ENCODE measurements at regions not wholly inside any gene's neighbourhood (a gene's known extent, or its start where the extent isn't known, plus 50 kb on each side); places are given as distances from the start of the nearest gene placed in this dataset.
A peak's percentile ranks its signal among the peaks of the same experiment; 100 is the strongest.

- no peak for DNase-seq
Measured at GRCh38 chr17:72430611-72431432, 310.0 kb downstream of the SOX9 start.

GRCh38 chr17:72432143-72432621 is 311.4 kb downstream of the SOX9 start:
- DNase-seq, result no peak

- no peak for DNase-seq
Measured at GRCh38 chr17:72432881-72433280, 312.1 kb downstream of the SOX9 start.

DNA sequence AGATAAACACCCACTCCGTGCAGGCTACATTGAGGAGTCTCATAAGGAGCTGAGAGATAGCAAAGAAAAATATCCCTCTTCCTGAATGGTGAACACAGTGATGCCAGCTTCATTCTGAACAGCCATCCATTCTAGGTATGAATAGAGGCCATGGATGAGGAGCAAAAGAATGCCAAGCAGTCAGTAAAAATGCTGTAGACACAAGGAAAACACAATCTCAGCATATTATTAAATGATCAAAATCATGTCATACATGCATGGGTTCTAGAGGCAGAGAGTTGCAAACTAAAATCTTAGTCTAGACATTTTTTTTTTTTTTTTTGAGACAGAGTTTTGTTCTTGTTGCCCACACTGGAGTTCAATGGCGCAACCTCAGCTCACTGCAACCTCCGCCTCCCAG is 313.0 kb downstream of the SOX9 start:
- DNase-seq, result no peak

DNA sequence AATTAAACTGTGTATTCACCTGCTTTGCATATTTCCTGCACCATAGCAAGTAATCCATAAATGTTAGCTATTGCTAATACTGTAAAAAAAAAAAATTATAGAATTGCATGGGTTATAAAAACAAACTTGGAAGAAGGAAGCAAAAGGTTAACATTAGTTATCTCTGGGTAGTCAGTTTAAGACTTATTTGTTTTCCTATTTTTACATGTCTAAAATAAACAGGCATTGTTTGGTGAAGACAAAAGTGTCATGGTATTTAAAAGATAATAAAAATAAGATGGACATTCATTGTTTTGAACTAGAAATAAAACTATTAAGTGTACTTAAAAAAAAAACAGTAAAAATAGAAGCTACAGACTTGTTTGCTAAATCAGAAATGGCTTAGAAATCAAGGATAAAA is 313.8 kb downstream of the SOX9 start:
- DNase-seq, result no peak

DNA sequence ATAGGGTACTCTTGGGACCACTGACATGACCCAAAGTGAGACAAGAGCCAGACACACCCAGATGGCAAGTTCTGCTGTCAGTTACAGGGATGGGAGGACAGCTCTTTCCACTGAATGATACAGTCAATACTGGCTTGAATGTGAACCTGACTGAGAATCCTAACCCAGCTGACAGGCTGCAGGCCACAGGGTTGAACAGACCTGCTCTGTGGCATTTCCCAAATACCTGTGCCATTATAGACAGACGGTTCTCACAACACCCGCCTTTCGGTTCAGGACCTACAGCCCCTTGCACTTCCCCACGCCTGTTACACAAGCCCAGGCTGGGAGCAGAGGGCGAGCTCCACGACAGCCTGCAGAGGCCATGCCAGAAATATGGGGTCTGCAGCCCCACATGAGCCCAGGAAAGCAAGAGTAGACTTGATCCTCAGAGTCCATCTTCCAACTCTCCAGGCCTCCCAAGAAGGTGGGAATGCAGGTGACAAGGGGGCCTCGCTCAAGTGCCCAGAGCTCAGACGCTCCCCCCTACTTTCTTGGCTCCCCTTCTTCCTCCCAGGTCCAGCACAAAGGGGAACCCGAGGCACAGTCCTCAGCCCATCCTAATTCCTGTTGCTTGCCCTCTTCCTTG is 314.3 kb downstream of the SOX9 start:
- no peak for DNase-seq

DNA sequence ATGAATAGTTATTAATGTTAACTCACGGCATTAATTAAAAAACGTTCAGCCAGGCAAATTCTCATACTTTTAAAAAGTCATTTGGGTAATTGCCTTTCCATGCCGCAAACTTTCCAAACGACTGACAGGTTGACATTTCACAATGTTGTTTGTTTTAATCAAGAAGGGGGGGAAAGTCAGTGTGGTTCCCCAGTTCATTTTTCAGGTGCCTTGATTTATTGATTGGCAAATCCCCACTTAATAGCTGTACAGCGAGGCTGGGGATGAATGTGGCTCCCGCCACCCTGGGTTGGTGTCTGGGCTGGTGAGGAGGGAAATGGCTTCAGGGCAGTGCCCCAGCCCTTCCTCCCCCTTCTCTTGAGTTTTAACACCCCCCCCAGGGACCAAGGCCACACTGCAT is 318.0 kb downstream of the SOX9 start:
- no peak for DNase-seq

DNA sequence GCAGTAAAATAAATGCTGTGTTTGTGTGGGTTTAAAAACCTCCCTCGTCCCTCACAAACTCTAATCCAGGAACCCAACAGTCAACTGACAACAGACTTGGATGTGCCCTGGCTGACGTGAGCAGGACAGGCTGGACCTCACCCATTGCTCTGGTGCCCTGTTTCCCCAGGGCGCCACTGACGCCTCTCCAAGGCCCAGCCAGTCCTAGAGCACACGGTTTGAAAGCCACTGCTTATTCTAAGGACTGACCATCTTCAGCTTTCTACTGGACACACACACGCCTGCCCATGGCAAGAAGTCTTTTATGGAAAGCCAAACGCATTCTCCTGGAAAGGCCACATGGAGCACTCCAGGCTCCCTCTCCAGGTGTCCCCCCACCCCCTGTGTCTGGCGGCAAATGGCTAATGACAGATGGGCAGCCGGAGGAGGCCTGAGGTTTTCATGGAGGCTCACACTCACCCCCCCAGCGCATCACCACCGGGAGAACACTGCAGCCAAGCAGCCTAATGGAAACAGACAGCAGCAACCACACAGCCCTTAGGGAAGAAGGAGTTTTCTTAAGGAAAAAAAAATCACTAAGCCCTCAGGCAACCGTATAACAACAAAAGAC is 319.2 kb downstream of the SOX9 start:
- DNase-seq, result no peak

DNA sequence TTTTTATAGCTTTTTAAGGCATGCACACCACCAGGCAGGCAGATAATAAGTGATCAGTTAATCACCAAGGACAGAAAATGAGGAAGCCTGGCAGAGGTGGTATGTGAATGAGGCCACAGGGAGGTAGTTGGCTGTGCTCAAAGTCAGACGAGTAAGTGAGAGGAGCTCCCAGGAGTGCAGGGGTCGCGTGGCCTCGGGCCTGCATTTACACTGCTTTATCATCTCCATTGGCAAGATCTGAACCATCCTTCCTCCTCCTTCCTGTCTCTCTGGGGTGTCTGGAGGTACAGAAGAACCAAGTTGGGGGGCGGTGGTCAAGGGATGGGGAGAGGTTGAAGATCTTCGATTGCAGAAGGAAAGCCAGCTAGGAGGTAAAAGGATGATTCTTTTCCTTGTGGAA is 320.1 kb downstream of the SOX9 start:
- no peak for DNase-seq

DNA sequence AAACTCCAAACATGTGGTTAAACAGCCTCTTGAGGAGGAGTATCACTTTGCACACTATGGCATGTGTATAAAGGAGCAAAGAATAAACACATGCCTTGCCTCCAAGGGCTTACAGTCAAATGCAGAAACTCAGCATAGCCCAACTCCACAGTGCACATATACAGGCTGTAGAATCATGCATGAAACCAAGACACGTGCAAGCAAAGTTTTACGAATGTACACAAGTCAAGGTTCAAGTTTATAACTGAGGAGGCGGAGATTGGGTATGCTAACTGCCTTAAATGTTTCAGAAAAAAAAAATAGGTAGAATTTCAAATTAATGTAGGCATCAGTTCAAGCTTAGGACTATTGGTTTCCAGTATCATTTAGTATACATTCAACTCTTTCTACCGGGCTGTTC is 321.1 kb downstream of the SOX9 start:
- no peak for DNase-seq

DNA sequence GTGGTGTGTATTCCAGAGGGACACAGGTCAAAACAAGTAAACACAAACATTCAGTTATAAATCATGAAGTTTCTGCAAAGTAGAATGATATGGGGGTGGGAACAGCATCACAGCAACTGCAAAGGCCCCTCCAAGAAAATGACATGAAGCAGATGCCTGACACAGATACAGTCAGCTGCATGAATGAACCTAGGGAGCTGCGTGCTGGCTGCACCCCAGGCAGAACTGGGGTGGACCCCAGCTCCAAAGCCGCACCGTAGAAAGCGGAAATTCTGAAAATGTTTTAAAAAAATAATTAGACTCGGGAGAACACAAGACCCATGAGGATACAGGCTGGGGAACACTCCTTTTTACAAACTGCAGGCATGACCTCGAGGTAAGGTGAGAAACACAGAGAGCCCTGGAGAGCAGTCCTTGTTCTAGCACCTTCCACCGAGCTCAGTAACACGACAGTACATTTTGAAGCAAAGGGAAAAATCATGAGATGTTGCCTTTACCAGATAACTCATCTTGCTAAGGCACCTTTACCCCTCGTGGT is 323.8 kb downstream of the SOX9 start:
- DNase-seq, result no peak

DNA sequence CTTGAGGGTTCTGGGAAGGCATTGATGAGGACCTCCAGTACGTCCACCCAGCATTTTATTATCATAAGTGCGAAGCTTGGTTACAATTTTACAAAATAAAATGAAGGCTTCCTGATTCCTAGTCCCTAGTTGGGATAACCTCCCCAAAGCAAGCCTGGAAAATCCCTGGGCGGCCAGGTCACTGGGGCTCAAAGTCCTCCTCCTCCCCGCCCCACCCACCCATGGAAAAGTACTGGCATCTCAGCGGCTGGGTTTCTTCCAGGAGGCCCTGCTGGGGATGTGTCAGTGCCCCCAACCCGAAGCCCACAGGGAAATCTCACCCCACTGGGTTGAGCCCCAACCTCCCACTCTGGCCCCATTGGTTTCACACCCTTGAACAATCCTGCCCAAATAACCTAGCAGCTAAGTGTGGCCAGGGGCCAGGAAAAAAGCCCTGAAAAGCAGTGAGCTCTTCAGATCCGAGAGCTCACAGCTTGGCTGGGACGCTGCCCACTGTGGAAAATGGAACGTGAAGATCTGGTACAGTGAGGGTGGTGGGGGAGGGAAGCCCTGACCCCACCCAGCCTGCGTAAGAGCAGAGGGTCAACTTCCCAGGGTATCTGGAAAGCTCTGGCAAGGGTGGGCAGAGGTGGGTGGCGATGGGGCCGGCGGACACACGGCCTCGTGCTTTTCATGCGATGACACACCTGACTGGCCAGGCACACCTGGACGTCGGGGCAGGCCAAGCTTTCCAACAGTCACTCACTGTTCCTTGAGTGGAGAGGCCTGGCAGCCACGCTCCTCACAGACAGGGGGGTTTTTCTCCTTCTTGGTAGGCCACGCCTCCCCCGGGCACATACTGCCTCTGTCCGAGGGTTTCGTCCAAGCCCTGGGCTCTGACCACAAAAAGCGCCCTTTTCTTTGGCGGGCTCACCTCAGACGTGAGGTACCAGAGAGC is 324.5 kb downstream of the SOX9 start:
- DNase-seq, result no peak

DNA sequence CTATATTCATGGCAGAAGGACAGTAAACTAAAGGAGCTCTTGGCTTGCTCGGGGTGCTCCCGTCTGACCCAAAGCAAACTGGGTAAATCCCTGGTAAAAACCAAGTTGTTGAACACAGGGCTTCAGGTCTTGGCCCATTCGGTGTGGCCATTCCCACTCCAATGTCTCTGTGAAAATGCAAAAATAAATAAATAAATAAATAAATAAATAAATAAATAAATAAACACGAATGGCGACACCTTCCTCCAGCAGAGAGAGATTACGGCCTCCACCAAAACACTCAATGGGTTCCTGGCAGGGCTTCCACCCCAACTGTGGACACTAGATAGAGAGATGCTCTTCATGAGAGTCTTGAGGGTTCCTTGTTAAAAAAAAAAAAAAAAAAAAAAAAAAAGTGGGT is 325.3 kb downstream of the SOX9 start:
- no peak for DNase-seq

GRCh38 chr17:72446525-72447250 is 325.9 kb downstream of the SOX9 start:
- DNase-seq, result no peak

DNA sequence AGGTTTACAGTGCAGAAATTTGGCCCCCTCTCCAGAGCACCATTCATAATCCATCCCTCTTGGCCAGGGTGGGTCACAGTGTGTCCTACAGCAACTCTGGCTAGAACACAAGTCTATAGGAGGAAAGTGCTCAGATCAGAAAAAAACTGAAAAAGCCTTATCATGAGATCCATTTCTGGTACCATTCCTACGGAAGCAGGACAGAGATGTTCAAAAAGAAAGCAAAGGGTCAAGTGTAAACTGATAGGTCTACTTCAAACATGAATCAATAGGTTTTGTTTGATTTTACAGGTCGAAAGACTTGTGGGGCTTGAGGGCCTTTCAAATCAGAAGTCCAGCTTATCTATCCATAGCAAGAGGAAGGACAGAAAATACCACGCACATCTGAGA is 326.4 kb downstream of the SOX9 start:
- DNase-seq, result no peak

- DNase-seq, result no peak
Measured at GRCh38 chr17:72448019-72448418, 327.2 kb downstream of the SOX9 start.

- no peak for DNase-seq
Measured at GRCh38 chr17:72452286-72453173, 331.7 kb downstream of the SOX9 start.

- DNase-seq, result no peak
Measured at GRCh38 chr17:72454342-72454741, 333.5 kb downstream of the SOX9 start.

- no peak for DNase-seq
Measured at GRCh38 chr17:72455562-72455961, 334.7 kb downstream of the SOX9 start.

- DNase-seq, result no peak
Measured at GRCh38 chr17:72456075-72456474, 335.3 kb downstream of the SOX9 start.

- DNase-seq, result peak; percentile 74
Measured at GRCh38 chr17:72457712-72458111, 336.9 kb downstream of the SOX9 start.
